ENCODE measurements at regions not wholly inside any gene's neighbourhood (a gene's known extent, or its start where the extent isn't known, plus 50 kb on each side); places are given as distances from the start of the nearest gene placed in this dataset.
"Not testable (repeated sequence)": the region's sequence is repeated elsewhere in the genome, so short reads cannot be mapped to it uniquely, and the experiment has no call there.

DNA sequence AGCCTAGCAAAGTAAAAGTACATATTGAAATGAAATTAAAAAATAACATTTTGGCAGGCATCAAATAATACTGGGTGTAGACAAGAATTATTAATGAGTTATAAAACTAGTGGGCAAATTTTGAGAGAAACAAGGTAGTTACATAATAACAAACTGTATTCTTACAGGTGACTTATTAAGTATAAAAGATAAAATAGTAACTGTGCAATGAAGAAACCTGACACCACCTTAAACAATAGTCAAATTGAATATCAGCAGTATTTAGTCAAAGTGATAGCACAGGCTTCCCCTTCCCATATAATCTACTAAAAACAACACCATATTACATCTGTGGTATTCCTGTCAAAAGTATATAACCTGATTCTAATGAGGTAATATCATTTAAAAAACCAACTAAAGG lies 1099.8 kb upstream of the CRIM1 start:
- DNase-seq, result no peak

DNA sequence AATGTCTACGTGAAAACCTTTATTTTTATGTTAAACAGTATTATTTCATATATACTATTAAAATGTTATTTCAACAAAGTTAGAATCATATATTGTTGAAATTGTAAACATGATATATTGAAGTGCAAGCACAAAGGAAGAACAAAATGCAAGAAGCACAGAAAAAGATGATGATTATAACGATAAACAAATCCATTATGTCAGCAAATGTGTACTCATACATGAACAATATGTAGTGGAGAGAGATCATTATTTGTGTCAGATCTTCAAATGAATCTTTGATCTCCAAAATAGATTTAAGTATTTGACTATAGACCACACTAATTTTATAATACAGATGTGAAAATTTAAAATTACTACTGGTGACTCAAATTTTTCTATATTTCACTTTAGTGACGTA lies 1104.4 kb upstream of the CRIM1 start:
- no peak for DNase-seq

DNA sequence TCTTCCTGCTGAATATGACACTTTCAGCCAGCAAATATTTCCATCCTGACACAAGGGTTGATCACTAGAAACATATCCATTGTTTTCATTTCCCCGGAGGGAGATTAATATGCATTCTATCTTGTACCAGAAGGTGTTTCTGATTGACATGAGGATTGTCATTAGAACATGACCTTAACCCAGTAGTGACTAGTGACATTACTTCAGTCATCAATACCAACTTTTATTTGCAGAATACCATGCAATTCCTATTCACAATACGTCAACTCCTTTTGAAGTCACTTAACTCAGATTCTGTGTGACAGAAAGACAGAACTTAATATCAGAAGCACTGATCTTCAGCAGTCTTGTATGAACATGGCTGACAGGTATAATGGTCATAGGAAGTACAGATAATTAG lies 1108.9 kb upstream of the CRIM1 start:
- no peak for DNase-seq

DNA sequence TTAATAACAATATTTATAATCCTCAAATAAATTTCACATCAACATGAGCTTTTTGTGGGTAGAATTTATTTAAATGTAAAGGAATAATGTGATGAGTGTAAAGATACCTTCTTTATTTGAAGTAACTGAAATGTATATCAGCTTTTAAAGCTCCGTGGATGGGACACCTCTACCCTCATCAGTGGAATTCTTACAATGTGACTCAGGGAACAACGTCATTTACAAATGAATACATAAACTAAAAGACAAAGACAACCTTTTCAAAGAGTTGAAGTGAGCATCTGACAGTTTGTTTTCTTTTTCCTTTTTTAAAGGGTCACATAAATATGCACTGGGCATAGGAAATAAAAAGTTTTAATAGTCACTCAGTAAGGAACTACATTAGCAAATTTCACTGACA lies 1127.0 kb upstream of the CRIM1 start:
- DNase-seq, result no peak

DNA sequence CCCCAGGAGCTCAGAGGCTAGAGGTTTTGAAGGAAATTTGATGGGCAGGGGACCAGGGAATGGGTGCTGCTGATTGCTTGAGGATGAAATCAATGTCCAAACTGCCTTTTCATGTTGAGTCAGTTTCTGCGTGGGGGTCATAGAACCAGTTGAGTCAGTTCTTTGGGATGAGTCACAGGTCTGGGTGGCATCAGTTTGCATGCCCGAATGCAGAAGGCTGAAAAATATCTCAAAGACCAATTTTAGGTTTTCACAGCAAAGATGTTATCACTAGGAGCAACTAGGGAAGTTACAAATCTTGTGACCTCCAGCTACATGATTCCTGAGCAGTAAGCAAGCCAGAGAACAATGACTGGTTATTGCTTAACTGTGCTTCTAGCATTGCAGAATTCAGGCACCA lies 1135.1 kb upstream of the CRIM1 start:
- no peak for DNase-seq

DNA sequence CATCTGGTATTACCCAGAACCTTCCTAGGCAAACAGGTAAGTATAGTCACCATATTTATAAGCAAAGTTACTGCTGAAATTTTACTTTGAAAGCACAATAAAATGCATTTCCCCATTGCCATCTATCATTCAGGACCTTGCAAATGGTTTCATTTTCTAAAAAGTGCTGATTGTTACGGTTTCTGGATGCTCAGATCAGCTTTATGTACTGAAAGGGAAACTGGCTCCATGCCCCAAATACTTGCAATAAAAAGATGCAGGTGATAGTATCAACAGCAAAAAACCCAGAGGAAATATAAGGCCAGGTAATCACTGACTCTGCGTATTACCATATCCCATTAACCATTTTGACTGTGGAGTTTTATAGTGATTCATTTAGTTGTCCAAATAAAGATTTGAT lies 1150.7 kb upstream of the CRIM1 start:
- DNase-seq, result no peak

DNA sequence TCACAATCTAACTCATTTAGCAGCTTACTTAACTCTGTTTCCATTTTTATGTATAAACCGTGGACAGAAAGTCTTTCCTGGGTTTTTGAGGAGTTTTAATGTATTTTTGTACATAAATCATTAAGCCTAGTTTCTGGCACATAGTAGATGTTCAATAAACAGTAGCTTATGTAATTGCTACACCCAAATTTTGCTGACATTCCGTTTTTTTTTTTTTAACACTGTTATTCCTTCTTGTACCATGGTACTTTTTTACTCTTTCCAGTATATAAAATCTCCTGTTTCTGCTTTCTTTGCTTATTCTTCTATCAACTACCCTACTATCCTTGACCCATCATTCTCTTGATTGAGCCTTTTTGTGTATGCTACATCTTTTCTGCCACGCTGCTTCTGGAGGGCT lies 1151.3 kb upstream of the CRIM1 start:
- DNase-seq, result no peak

DNA sequence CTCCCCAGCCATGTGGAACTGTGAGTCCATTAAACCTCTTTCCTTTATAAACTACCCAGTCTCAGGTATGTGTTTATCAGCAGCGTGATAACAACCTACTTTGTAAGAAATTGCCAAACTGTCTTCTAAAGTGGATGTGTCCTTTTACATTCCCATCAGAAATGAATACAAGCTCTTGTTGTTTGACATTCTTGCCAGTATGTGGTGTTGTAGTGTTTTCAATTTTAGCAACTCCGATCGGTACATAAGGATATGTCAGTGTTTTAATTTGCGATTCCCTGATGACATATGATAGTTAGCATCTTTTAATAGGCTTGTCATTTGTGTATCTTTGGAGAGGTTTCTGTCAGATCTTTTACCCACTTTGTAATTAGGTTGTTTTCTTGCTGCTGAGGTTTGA lies 1156.3 kb upstream of the CRIM1 start:
- DNase-seq, result no peak

DNA sequence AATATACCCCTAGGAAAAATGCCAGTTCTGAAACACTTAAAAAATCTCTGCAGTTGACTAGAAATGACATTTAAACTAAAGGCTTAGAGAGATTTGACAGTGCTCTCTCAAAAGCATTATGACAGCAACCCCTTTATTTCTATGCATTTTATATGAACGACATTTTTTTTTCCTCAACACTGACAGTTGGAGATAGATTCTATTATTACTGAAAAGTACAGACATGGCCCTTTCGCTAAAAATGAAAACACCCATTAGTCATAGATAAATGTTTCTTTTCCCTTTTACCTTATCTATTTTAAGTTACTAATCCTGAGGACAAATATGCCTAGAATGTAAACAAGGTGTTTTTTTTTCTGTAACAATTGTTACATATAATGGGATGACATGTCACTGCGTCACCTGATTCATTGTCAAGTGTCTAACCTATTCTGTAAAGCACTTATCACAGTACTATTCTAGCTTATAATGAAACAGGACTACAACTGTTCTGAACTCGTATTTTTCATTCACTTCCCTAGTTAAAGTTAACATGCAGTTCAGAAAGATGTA lies 1169.6 kb upstream of the CRIM1 start:
- DNase-seq, result no peak

DNA sequence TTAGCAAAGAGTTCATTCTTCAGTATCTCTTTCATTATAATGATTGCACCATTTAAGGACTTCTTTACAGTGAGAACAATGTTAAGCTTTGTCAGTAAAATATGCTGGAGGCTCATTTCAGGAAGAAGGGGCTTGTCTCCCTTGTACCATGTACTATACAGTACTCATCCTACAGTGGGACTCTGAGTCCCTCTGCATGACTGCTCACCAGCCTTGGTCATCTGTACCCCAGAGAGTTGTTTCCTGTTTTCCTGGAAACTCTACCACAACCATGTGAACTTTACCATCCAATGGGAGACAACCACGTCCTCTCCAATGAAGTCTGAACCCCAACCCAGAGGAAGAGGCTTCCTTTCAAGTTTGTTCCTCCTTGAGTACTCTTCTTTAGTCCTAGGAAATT lies 1171.1 kb upstream of the CRIM1 start:
- DNase-seq, result no peak

DNA sequence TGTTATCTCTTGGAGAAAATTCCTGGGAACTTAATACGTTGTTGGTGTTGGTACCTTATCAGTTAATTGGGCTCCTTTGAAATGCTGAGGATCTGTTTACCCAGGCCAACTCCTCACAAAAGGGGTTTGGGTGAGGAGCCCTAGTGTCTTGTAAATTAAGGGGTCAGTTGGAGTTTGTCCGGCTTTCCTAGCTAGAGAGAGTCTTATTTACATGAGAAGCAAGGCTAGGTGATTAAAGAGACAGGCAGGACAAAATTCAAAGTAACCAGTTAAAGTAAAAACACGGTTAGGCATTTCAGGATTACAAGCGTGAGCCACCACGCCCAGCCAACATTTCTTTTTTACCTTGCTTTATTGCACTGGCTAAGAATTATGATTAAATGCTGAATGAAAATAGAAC lies 1178.9 kb upstream of the CRIM1 start:
- DNase-seq, result peak; percentile 65

DNA sequence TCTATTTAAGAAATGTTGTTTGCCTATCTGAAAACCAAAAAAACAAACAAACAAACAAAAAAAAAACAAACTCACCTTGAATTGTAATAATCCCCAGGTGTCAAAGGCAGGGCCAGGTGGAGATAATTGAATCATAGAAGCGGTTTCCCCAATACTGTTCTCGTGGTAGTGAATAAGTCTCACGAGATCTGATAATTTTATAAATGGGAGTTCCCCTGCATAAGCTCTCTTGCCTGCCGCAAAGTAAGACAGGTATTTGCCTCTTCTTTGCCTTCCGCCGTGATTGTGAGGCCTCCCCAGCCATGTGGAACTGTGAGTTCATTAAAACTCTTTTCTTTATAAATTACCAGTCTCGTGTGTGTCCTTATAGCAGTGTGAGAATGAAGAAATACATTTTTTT lies 1180.7 kb upstream of the CRIM1 start:
- no peak for DNase-seq

DNA sequence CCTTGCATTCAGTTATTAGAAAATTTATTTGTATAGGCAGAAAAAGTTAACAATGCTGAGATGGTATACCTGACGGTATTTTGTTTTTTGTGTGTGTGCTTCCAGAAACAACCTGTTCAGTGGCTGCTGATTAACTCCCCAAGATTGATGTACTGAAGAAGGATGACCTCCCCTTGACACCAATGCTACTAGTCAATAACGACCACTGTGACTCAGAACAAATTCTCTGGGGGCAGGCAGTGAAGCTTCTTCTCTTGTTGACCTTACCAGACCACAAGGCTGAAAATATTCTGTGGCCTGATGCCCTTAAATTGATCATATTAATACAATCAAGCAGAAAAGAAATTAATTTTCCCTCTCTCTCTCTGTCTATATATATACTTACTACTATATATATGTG lies 1182.9 kb upstream of the CRIM1 start:
- DNase-seq, result no peak

DNA sequence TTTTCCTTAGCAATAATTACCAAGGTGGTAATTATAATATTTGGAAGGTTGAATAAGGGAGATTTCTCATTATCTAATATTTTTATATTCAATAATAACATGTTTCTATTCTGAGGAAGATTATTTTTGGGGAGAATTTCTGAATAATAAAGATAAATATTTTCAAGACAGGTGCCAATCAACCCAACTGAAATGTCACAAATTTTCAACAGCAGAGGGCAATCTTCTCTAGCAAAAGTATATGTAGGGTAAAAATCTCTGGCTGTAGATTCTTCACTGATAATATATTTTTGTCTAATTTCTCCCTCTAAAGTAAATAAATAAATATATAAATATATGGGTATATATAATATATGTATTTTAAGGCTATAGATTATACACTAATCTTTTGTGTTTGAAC lies 1187.2 kb upstream of the CRIM1 start:
- no peak for DNase-seq

DNA sequence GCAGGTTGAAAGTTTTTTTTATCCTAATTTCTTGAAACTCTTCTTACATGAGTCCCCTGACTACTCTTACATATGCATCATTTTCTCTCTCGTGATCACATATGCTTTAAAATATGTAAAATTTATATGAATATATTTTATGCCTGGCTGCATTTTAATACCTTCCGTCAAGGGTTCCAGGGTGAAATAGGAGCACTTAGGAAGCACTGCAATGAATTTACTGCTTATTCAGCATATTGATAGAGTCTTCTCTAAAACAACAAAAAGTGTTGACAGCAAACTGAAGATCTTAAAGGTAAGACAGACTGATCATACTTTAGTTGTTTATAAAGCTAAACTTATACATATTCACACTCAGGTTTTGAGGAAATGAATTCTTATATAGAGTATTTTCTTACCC lies 1191.6 kb upstream of the CRIM1 start:
- DNase-seq, result no peak

DNA sequence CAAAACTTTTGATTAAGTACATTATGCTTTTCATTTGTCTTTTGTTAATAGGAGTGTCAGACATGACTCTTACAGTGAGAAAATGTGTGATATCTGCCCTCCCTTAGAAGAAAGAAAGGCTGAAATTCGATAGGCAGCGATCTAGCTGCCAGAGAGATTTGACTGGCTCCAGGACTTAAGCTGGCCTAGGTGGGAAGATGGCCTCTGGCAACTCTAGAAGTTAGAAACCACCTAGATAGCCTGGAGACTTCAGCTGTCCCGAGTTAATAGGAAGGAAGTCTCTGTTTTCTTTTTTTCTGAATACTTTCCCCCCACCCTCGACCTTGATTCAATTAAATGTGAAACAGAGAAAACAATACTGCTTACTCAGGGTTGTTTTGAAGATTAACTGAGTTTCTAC lies 1194.7 kb upstream of the CRIM1 start:
- peak; percentile 8 for DNase-seq

DNA sequence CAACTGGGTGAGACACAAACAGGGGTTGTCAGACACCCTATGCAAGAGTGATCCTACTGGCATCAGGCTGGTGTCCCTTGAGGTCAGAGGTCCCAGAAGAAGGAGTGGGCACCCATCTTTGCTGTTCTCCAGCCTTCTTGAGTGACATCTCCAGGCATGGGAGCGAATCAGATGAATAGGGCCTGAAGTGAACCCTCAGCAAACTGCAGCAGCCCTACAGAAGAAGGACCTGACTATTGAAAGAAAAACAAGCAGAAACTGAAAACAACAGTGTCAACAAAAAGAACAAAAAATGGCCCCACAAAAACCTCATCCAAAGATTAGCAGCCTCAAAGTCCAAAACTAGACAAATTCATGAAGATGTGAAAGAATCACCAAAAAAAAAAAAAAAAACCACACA lies 1229.7 kb upstream of the CRIM1 start:
- no peak for DNase-seq

DNA sequence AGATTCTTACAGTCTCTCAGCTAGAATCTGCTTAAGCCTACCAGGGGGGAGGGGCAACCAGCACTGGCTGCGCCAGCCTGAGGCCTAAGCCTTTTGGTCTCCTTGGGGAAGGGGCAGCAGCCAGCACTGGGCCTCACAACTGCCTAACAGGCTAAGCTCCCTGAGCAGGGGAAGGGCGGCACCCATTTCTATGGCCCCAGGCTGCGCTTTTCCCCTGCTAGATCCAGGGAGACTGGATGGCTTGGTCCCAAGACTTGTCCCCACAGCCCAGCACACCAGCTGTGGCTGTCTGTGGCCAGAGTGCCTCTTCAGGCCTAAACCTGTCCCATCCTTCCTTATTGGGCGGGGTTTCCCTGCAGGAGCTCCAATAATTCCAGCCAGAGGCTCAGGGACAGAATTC lies 1230.3 kb upstream of the CRIM1 start:
- no peak for DNase-seq

DNA sequence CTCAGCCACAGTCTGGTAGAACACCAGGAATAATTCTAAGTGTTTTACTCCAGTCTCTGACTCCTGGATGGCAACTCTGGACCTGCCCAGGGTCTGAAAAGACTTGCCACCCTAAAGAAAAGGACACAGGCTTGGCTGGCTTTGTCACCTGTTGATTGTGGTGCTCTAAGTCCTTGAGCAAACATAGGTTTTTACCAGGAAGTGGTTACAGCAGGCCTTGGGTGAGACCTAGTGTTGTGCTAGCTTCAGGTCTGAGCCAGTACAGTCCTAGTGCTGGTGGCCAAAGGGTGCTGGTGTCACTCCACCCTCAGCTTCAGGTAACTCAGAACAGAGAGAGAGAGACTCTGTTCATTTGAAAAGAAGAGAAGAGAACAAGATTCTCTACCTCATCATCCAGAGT lies 1239.4 kb upstream of the CRIM1 start:
- DNase-seq, result no peak

DNA sequence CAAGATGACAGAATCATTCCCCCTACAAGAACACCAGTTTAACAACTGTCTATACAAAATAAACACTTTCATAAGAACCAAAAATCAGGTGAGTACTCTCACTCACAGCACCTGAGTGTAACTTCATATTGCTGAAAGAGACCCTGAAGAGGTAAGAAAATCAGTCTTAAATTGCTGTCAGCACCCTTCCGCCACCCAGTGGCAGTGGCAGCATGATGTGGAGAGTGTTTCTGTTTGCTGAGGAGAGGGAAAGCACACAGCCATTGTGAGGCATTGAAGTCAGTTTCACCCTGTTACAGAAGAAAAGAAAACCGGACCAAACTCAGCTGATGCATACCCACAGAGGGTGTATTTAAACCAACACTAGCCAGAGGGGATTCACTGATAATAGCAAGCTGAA lies 1240.8 kb upstream of the CRIM1 start:
- DNase-seq, result peak; percentile 13

DNA sequence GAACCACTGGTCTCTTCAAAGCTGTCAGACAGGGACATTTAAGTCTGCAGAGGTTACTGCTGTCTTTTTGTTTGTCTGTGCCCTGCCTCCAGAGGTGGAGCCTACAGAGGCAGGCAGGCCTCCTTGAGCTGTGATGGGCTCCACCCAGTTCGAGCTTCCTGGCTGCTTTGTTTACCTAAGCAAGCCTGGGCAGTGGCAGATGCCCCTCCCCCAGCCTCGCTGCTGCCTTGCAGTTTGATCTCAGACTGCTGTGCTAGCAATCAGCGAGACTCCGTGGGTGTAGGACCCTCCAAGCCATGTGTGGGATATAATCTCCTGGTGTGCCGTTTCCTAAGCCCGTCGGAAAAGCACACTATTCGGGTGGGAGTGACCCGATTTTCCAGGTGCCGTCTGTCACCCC lies 1243.2 kb upstream of the CRIM1 start:
- DNase-seq, result not testable (repeated sequence)

DNA sequence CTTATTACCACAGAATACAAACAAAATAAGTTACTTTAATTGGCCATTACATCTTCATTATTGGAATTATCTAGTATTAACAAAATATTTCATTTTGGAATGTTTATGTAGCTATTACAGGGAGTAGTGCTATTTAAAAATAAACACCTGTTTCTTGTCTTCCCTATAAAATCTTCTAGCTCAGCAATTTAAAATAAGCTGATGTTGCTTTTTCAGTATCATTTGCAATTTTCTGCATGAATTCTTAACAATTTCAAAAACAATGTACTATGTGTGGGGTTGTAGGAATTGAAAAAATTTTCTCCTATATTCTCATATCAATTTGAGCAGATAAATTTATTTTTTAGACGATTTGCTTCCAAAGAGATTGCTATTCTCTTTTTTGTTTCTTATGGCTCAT lies 1251.3 kb upstream of the CRIM1 start:
- no peak for DNase-seq

DNA sequence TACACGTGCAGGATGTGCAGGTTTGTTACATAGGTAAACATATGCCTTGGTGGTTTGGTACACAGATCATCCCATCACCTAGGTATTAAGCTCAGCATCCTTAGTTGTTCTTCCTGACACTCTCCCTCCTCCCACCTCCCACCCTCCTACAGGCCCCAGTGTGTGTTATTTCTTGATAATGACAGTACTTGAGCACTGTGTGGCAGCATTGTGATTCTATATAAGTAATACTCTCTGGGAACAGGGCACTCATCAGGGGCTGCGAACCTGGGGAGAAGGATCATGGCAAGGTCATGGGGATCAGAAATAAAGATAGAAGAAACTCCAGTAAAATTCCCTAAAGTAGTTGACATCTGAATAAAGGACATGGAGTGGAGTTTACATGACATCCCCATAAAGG lies 1256.2 kb upstream of the CRIM1 start:
- DNase-seq, result peak; percentile 73

DNA sequence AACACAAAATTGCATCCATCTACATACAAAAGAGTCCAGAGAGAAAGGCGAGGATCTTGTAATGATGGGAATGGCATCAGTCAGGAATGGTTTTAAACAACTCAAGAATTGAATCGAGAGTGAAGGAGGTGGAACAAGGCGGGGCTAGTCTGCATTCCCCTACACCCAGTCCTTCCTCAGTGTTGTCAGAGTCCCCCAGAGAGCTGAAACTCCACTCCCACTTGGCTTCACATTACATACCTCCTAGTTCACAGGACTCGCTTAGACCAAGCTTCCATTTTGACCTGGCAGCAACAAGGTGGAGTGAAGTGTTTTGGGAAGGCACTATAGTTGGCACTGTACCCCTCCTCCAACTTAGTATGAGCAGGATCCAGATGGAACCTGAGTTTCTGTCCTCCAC lies 1273.5 kb upstream of the CRIM1 start:
- peak; percentile 18 for DNase-seq

DNA sequence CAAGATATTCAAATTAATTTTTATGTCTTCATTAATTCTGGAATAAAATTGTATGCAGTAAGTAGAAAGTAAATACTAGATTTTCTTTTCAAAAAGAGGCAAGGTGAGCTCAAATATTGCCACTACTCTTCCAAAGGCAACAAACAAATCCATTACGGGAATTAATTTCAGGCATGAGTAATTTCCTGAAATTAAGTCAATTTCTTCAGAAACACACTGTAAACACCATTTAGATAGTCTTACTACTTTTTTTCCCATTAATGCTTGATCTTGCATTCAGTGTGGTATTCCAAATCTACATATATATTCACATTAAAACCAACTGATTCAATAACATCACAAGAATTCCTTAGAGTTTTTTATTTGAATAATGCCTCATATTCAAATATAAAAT lies 1274.0 kb upstream of the CRIM1 start:
- peak; percentile 29 for DNase-seq

DNA sequence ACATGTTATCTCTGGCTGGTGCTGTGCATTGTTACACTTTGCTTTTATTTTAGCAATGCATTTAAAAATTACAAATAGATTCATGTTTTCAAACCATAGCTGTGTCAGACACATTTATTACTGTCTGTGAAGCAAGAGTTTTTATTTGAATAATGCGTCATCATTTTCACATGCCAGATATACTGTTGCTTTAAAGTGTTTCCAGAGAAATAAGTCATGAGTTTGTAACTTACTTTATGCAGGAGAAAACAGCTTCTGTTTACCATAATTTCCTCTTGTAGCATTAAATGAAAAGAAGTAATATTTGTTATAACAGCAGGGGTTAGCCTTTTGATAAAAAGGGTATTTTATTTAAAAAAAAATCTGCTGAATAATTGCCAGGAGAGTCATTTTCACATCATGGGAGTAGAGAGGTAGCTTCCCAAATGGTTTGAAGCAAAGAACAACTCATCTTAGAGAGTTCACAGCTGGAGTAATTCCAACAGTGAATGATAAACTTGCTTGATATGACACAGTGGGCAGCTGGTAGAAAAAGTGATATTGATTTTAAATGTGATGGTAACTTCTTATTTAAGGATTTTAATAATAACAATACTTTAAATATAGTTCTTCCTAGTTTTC lies 1274.5 kb upstream of the CRIM1 start:
- DNase-seq, result peak; percentile 63
